ENCODE measurements at regions not wholly inside any gene's neighbourhood (a gene's known extent, or its start where the extent isn't known, plus 50 kb on each side); places are given as distances from the start of the nearest gene placed in this dataset.

DNA sequence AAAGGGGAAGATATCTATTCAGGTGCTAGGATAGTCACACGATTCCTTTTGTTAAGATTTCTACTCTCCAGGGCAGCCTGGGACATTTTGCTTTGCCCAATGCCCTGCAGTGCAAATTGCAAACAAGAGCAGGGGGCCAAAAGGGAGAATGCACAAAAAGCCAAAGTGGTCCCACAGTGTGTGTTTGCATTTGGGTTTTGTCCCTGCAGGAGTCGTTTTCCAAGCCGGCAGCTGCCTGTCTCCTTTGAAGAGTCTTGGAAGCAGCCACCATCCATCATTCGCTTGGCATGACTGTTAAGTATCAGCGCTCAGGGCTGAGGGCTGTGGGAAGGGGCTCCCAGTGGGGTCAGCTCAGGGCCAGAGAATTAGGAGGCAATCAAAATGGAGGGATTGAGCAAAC, 184.7 kb downstream of the MIAT start:
- H3K36me3 Mint-ChIP-seq, result peaks cover 0 to 7% (median 6%) of the 10 kb centered on the region in 3 donors
- DNase-seq (no peak), ATAC-seq (no peak)
- H3K27ac Mint-ChIP-seq, result no peak overlapping the region
- peaks cover 0 to 15% (median 0%) of the 10 kb centered on the region in 4 donors for H3K4me1 Mint-ChIP-seq
- no peaks in the 10 kb centered on the region for H3K27me3 Mint-ChIP-seq
- H3K9me3 Mint-ChIP-seq, result no peaks in the 10 kb centered on the region
- no peak overlapping the region for H3K4me3 Mint-ChIP-seq
- POLR2A ChIA-PET, result interaction anchor here (0.5 kb wide), 1 partner anchor 150 kb away, joined by 5 read pairs; no protein-coding TSS in a partner anchor

DNA sequence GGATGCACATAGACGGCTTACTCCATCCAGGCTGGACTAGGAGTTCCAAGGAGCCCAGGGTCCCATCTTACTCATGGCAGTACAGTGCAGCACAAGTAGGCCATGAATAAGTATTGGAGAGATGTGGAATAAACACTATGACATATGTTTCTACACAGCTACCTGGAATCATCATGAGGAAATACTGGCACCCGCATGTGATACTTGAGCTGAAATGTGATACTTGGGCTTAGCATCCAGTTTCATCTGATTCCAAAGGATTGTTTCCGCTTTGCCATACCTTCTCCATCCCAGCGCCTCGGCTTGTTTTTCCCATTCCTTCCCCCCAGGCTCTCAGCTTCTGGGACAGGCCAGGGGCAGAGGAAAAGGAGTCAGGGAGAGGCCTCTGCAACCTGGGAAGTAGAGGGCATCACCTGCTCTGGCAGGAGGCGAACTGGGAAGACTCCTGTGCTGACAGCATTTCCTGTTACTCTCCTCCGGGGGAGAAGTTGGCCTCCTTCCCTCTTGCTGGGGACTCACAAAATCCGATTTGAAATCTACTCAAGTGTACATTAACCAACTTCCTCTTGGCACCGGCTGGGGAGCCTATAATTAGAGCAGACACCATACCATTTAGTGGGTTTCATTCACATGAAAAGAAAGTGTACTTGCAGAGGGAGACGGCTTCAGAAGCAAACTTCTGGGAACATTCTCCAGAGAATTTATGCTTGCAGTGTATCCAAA, 187.8 kb downstream of the MIAT start:
- ATAC-seq, result no peak
- Mint-ChIP-seq H3K9me3 (no peaks in the 10 kb centered on the region), H3K36me3 (peaks cover 0 to 6% (median 5%) of the 10 kb centered on the region in 3 donors), H3K4me3 (no peak overlapping the region), H3K27me3 (no peaks in the 10 kb centered on the region), H3K27ac (peak overlapping the region in 1 of 10 donors; percentile 30), H3K4me1 (peaks cover 0 to 18% (median 0%) of the 10 kb centered on the region in 4 donors)
- POLR2A ChIA-PET, result no interaction called here
- DNase-seq, result no peak

DNA sequence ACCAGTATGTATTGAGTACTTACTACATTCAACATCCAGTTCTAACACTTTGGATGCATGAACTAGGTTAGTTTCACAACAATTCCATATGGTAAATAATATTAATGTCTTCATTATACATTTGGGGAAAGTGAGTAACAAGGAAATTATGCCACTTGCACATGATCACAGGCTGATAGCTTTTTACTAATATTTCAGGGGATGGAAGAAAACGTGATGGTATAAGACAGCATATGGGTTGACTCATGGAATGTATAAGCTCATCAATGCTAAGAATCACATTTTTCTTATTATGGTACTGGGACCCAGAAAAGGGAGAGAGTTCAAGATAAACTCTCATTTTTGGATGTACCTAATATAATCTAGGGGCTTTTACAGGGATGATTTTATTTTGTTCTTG, 188.7 kb downstream of the MIAT start:
- peaks cover 0 to 6% (median 5%) of the 10 kb centered on the region in 3 donors for H3K36me3 Mint-ChIP-seq
- no peaks in the 10 kb centered on the region for H3K9me3 Mint-ChIP-seq
- H3K4me1 Mint-ChIP-seq, result peaks cover 0 to 18% (median 0%) of the 10 kb centered on the region in 4 donors
- no peak overlapping the region for H3K4me3 Mint-ChIP-seq
- no peak for ATAC-seq
- DNase-seq, result no peak
- POLR2A ChIA-PET, result no interaction called here
- no peak overlapping the region for H3K27ac Mint-ChIP-seq
- no peaks in the 10 kb centered on the region for H3K27me3 Mint-ChIP-seq

DNA sequence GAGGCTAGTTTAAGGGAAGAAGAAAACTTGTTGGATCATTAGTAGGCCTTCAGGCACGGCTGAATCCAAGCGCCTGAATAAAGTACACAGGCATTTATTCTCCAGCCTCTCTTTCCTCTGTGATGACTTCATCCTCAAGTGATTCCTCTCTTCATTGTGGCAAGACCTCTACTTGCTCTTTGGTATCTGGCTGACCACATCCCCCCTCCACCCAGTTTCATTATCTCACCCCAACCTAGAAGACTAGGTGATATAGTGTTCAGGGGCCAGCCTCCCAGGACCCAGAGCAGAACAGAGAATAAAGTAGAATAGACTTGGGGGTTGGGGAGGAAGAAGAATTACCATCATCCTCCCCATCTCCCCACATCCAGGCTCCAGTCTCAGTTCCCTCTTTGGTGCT, 189.3 kb downstream of the MIAT start:
- peaks cover 0 to 6% (median 5%) of the 10 kb centered on the region in 3 donors for H3K36me3 Mint-ChIP-seq

DNA sequence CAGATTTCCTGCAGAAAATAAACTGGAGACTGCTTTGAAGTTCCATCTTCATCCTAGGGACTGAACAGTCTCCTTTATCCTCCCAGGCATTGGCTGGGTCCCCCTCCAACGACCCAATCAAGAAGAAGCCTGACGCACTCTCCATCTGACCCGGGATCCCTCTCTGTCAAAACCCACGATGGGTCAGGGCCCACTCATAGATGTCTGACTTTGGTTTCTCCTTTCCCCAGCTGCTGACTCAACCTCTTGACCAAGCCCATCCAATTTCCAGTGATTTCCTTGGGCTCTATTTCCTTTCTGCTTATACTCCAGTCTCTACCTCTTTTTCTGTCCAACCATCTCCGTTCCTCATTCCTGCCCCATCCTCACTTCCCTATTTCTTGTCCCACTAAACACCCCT, 189.7 kb downstream of the MIAT start:
- ATAC-seq (no peak), DNase-seq (no peak)
- POLR2A ChIA-PET, result no interaction called here
- Mint-ChIP-seq H3K27ac (peak overlapping the region in 1 of 10 donors; percentile 46), H3K27me3 (no peaks in the 10 kb centered on the region), H3K36me3 (peaks cover 0 to 6% (median 5%) of the 10 kb centered on the region in 3 donors), H3K4me3 (no peak overlapping the region), H3K9me3 (no peaks in the 10 kb centered on the region), H3K4me1 (peaks cover 0 to 18% (median 0%) of the 10 kb centered on the region in 4 donors)

More for the DNA sequence above, 189.3 kb downstream of the MIAT start:
- DNase-seq (no peak), ATAC-seq (no peak)
- no peaks in the 10 kb centered on the region for H3K9me3 Mint-ChIP-seq
- H3K27me3 Mint-ChIP-seq, result no peaks in the 10 kb centered on the region
- H3K4me1 Mint-ChIP-seq, result peaks cover 0 to 18% (median 0%) of the 10 kb centered on the region in 4 donors
- H3K27ac Mint-ChIP-seq, result no peak overlapping the region
- H3K4me3 Mint-ChIP-seq, result no peak overlapping the region
- POLR2A ChIA-PET, result no interaction called here

DNA sequence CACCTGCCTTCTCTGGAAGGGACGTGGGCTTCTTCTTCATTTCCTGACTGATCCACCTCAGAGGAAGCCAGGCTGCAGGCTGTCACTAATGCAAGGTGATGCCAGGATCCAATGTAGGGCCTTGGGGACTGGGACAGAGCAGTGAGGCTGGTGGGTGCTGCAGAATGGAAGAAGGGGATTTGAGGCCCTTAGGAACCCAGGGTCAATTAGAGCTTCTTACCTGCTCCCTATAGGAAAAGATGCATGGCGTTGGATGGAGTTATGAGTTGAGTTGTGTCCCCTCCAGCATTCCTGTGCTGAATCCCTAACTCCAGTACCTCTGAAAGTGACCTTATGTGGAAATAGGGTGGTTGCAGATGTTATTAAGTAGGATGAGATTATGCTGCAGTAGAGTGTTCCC, 190.4 kb downstream of the MIAT start:
- Mint-ChIP-seq H3K36me3 (peaks cover 0 to 12% (median 11%) of the 10 kb centered on the region in 3 donors), H3K4me3 (no peak overlapping the region), H3K27me3 (no peaks in the 10 kb centered on the region), H3K27ac (no peak overlapping the region), H3K4me1 (peaks cover 0 to 18% (median 0%) of the 10 kb centered on the region in 4 donors), H3K9me3 (no peaks in the 10 kb centered on the region)
- DNase-seq (no peak), ATAC-seq (no peak)
- POLR2A ChIA-PET, result no interaction called here

DNA sequence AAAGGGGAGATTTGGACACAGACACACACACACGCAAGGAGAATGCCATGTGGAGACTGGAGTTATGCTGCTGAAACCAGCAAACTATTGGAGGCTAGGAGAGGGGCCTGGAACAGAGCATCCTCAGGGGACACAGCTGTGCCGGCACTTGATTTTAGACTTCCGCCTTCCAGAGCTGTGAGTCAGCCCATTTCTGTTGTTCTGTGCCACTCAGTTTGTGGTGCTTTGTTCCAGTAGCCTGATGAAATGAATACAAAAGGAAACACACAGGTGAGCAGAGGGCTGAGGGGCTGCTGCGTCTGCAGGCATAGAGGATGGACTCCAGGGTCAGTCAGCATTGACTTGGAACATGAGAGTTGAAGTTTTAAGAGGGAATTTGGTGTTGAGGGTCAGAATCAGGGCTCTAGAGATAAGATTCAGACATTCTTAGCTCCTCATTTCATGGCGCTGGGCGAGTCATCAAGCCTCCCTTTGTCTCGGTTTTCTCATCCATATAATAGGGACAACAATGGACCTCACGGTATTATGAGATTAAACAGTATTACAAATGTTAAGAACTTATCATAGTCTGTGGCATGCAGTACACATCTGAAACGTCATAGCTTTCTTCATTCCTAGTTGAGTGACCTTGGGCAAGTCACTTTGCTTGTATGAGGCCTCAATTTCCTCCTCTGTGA, 191.0 kb downstream of the MIAT start:
- H3K4me1 Mint-ChIP-seq, result peaks cover 0 to 18% (median 0%) of the 10 kb centered on the region in 4 donors
- H3K9me3 Mint-ChIP-seq, result no peaks in the 10 kb centered on the region
- no peak overlapping the region for H3K27ac Mint-ChIP-seq
- POLR2A ChIA-PET, result no interaction called here
- H3K27me3 Mint-ChIP-seq, result no peaks in the 10 kb centered on the region
- no peak for ATAC-seq
- no peak for DNase-seq
- H3K36me3 Mint-ChIP-seq, result peaks cover 0 to 16% (median 13%) of the 10 kb centered on the region in 3 donors
- no peak overlapping the region for H3K4me3 Mint-ChIP-seq

DNA sequence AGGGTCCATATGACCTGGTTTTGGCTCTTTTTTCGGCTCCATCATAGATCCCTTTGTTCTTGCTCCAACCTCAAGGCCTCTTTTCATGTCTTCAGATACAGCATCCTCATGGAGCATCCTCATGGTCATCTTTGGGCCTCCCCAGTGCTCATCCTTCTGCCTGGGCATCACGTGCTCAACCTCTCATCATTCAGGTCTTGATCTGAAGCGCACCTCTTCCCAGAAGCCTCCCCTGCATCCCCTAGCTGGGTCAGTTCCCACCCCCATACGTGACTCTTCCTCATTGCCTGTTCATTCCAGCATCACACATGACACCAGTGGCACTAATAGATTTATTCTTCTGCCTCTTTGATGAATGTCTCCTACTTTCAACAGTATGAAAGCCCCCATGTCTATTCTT, 192.2 kb downstream of the MIAT start:
- Mint-ChIP-seq H3K9me3 (no peaks in the 10 kb centered on the region), H3K36me3 (peaks cover 0 to 24% (median 15%) of the 10 kb centered on the region in 3 donors), H3K27ac (no peak overlapping the region), H3K4me3 (no peak overlapping the region), H3K4me1 (peaks cover 0 to 18% (median 0%) of the 10 kb centered on the region in 4 donors), H3K27me3 (no peaks in the 10 kb centered on the region)
- POLR2A ChIA-PET, result no interaction called here
- DNase-seq, result no peak
- ATAC-seq, result no peak

DNA sequence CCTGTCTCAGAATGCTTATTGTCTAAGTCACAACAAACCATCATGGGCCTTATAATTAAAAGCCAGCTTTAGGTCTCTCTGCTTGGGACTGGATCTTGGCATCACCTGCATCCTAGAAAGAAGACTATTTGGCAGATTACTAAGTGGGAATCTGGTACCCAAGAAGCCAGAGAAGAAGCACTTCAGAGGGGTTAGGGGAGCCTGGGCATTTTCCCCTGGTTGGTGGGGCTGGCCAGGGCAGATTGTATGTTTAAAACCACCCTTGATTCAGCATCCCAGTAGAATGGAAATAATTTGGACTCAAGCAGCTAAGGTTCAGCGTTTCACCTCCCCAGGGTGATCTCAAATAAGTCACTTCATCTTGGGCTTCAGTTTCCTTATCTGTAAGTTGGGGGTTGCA, 193.7 kb downstream of the MIAT start:
- Mint-ChIP-seq H3K4me3 (no peak overlapping the region), H3K36me3 (peaks cover 0 to 22% (median 18%) of the 10 kb centered on the region in 3 donors)
- POLR2A ChIA-PET, result no interaction called here

DNA sequence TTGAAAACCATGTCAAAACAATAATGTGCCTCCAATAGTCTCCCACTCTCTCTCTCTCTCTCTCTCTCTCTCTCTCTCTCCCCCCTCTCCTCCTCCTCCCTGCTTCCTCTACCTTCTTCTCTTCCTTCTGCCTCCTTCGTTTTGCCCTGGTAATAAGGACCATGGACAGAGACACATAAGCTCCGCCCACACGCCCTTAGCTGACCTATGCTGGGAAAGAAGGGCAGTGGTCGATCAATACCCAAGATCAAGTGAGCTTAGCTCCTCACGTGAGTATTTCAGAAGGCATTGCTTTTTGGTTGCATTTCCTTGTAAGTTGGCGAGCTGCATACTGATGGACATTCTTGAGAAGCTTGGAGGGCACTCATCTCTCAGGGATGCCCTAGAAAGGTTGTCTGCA, 194.8 kb downstream of the MIAT start:
- Mint-ChIP-seq H3K9me3 (no peaks in the 10 kb centered on the region), H3K27ac (no peak overlapping the region), H3K27me3 (no peaks in the 10 kb centered on the region), H3K36me3 (peaks cover 0 to 22% (median 18%) of the 10 kb centered on the region in 3 donors), H3K4me1 (peaks cover 0 to 2% (median 0%) of the 10 kb centered on the region in 4 donors), H3K4me3 (no peak overlapping the region)
- no peak for ATAC-seq
- POLR2A ChIA-PET, result no interaction called here
- no peak for DNase-seq

More for the DNA sequence above, 193.7 kb downstream of the MIAT start:
- Mint-ChIP-seq H3K4me1 (peaks cover 0 to 9% (median 0%) of the 10 kb centered on the region in 4 donors), H3K27me3 (no peaks in the 10 kb centered on the region), H3K9me3 (no peaks in the 10 kb centered on the region), H3K27ac (no peak overlapping the region)
- no peak for ATAC-seq
- DNase-seq, result no peak

DNA sequence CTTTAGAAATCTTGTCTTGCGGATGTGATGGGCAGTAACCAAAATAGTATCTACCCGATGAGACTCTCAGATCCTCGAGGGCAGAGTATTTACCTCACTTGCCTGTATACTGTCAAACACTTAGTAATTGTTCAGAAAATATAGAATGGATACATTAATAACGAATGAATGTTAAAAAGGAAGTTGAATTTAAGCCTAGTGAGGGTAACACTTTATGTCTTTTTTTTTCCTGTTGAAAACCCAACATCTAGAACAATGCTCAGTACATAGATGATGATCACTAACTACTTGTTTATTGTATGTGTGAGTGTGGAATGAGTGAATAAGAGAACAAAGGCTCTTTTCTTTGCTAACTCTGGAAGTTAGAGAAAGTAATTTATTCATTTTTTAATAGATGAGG, 195.7 kb downstream of the MIAT start:
- Mint-ChIP-seq H3K36me3 (peaks cover 4 to 21% (median 18%) of the 10 kb centered on the region in 3 donors), H3K4me3 (no peak overlapping the region), H3K9me3 (no peaks in the 10 kb centered on the region), H3K4me1 (no peaks in the 10 kb centered on the region), H3K27me3 (no peaks in the 10 kb centered on the region), H3K27ac (no peak overlapping the region)
- ATAC-seq (no peak), DNase-seq (no peak)
- POLR2A ChIA-PET, result no interaction called here

DNA sequence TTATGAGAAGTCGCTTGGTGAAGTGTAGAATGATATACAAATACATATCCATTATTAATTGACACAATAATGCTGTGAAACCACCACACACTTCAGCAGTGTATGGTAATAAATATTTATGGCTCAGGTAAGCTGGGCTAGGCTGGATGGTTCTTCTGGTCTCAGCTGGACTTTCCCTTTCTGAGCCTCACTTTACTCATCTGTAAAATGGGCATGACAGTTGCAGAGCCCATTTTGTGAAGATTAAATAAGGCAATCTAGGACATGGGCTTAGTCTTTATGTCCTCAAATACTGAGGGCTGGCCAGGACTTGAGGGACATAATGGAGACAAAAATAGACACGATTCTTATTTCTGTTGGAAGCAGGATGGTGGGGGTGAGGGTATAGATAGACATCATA, 196.1 kb downstream of the MIAT start:
- DNase-seq, result no peak
- peaks cover 5 to 18% (median 18%) of the 10 kb centered on the region in 3 donors for H3K36me3 Mint-ChIP-seq
- POLR2A ChIA-PET, result no interaction called here
- no peaks in the 10 kb centered on the region for H3K4me1 Mint-ChIP-seq
- H3K9me3 Mint-ChIP-seq, result no peaks in the 10 kb centered on the region
- no peak overlapping the region for H3K4me3 Mint-ChIP-seq
- H3K27ac Mint-ChIP-seq, result no peak overlapping the region
- H3K27me3 Mint-ChIP-seq, result no peaks in the 10 kb centered on the region
- no peak for ATAC-seq

DNA sequence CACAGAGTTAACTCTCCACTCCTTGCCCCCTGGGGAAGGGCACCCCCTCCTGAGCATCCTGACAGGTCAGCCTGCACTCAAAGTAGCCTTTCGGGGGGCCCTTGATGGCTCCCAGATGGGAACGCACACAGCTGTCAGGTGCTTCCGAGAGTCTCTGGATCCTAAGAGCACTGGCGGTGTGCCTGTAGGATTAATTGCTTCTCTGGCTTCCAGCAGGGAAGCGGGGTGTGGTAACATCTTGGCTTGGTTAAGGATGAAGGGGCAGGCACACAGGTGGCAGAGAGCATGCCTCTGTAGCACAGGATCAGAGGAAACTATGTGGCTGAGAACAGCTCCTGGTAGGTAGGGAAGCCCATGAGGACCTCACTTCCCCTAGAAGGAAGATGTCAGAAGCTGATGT, 199.8 kb downstream of the MIAT start:
- ATAC-seq, result no peak
- H3K36me3 Mint-ChIP-seq, result peaks cover 7 to 26% (median 23%) of the 10 kb centered on the region in 3 donors
- H3K4me3 Mint-ChIP-seq, result no peak overlapping the region
- H3K27me3 Mint-ChIP-seq, result no peaks in the 10 kb centered on the region
- no peak for DNase-seq
- peaks cover 0 to 6% (median 0%) of the 10 kb centered on the region in 9 donors for H3K9me3 Mint-ChIP-seq
- POLR2A ChIA-PET, result no interaction called here
- no peak overlapping the region for H3K27ac Mint-ChIP-seq
- H3K4me1 Mint-ChIP-seq, result no peaks in the 10 kb centered on the region

All from naive thymus-derived CD8-positive, alpha-beta T cell (primary cell).